Nucleus accumbens (tissue), 56 donors: ENCODE measurements at regions not wholly inside any gene's neighbourhood (a gene's known extent, or its start where the extent isn't known, plus 50 kb on each side); places are given as distances from the start of the nearest gene placed in this dataset.

Source experiments
- DNase-seq, 56 donors: peaks; one replicate each; lab custom pipeline; 2025; lab: John Stamatoyannopoulos, UW

DNA sequence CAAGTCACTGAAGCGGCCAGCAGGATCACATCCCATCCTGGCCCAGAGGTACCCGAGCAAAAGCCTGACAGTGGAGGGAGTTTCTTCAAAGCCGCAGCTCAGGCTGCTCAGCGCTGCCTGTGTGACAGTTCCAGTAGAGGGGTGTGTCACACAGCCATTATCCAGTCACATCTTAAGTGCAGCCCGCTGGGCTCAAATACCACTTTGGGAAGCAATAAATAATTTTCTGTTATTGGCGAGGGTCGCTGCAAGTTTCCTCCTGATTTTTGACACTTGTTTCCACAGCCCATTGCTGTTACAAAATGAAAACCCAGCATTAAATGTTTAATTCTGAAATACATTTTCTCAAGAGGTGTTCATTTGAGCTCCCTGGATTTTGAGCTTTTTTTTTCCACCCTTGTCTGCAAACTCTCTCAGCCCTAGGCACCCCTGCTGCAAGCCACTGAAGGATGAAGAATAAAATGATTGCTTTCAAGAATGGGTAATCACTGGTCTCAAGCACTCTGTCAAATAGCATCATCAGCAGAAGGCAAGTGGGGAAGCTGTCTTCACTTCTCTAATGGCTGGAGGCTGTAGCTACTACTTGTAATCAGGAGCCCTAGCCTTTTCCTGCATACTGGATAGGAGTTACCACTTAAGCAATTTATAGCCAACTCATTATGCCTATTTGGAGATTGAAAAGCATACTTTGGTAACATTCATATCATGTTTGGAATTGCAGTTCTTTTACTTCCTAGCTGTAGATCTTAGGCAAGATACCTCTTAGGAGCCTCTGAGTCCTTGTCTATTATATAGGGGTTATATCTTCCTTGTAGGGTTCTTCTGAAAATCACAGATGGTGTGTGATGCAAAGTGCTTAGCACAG lies 373.7 kb downstream of the METTL15 start:
- no peak for DNase-seq

DNA sequence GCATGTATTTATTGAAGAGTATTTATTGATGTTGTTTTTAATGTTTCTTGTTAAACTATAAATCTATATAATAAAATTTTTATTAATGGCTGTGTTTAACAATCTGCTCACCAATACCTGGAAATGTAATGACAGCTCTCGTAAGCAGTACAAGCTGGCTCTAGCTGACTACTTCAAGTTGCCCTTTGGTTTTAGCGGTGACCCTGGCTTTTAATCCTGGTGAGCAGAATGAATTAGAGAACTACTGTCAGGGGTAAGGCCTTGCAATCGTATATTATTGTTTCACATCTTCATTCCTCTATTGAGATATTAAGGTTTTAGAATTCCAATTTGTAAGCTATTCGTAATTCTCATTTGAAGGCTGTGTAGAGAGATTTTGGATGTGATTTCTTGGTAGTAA lies 372.2 kb downstream of the METTL15 start:
- no peak for DNase-seq

DNA sequence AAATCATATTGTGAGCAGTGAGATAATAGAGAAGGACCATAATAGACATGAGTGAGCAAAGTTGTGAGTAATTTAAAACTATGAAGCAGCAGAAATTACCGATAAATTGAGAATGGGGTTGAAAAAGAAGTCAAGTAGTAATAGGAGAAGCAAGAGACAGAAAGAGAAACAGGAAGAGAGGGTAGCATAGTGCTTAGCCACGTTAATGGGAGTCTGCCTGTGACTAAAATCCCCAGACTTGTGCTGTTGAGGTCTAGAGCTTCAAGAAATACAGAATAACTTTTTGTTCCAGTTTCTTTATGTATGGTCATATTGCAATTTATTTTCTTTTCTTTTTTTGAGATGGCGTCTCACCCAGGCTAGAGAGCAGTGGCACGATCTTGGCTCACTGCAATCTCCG lies 368.7 kb downstream of the METTL15 start:
- no peak for DNase-seq

- DNase-seq = no peak
Measured at GRCh38 chr11:28476049-28476448, 367.9 kb downstream of the METTL15 start.

- DNase-seq = no peak
Measured at GRCh38 chr11:28472904-28473303, 364.7 kb downstream of the METTL15 start.

- DNase-seq = no peak
Measured at GRCh38 chr11:28471537-28471936, 363.3 kb downstream of the METTL15 start.

GRCh38 chr11:28470180-28470579 lies 362.0 kb downstream of the METTL15 start:
- DNase-seq = no peak

DNA sequence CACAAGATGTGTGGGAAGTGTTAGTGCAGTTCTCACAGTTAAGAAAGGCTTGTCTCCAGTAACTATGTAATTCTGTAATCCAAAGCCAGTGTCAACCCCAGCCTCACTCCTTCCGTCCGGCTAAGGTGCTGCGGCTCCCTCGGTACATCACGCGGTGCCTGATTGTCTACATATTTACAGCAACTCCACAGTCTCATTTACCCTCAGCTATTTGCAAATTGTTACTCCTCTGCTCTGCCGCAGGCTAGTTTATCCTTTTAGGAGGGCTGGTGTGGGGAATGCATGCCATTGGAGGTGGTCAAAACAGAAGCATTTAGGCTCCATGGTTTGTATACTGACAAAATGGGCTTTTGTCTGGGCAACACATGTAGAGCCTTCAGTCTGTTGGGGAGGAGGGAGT lies 358.3 kb downstream of the METTL15 start:
- no peak for DNase-seq

- no peak for DNase-seq
Measured at GRCh38 chr11:28464252-28464867, 356.2 kb downstream of the METTL15 start.

DNA sequence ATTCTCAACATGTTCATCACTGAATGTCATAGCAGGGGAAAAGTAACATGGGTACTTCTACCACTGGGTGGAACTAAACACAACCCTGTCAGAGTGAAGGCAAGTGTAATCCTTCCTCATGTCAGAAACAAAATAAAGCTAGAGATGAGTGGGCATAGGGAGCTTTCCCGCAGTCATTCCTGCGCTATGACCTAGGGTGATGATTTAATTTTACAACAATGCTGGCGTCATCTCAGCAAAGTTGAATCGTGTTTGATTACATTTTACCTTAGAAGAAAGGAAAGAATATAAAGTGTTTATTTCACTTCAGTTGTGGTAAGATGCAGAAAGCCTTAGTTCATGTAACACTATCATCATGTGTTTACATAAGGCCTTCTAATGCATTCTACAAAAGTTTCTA lies 355.6 kb downstream of the METTL15 start:
- DNase-seq = no peak

DNA sequence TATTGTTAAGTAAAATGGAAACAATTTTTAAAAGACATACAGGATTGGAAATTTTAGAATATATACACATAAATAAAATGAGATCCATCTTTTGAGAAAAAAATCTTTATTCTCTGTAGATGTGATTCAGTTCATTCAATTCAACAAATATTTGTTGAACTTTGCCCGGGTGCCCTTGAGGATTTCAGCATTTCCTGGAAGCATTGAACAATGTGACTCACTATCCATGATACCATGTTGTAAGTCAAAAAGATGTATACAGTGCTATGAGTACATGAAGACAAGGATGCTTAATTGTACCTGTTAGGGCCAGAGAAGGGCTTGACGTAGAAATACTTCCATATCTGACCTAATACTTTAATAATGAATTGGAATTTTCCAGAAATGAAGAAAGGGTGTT lies 353.7 kb downstream of the METTL15 start:
- DNase-seq = no peak

DNA sequence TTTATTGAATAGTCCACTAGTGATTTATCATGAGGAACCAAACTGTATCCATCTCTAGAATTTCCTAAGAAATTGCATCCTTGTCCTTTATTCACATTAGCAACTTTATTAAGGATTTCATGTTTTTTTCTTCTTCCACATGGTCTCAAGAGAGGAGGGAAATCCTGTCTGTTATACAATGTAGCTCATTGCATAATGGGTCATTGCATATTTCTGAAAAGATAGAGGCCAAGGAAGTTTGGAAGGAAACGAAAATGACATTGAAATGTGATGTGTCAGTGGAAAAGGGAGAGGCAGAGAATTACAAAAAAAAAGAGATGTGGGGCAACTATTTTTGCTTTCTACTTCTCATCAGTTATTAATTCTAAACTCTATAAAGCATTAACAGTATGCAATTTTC lies 353.1 kb downstream of the METTL15 start:
- no peak for DNase-seq

DNA sequence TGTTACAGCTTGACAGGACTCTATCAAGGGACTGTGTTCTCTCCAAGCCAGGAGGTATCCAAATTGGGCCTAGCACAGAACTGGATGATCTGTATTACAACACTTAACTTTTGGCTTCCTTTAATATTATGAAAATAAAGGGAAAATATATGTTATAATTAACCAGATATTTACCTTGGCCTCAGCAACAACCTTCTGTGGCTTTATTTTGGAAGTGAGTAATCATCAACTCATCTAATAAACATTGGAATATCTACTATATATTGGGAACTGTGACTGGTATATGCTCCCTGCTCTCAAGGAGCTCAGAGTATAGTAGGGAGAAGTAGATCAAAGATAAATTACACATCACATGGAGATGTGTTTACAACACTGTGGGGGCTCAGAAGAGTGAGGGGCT lies 352.2 kb downstream of the METTL15 start:
- DNase-seq = no peak

GRCh38 chr11:28459912-28460311 lies 351.7 kb downstream of the METTL15 start:
- DNase-seq = no peak

GRCh38 chr11:28457481-28458065 lies 349.4 kb downstream of the METTL15 start:
- no peak for DNase-seq

- no peak for DNase-seq
Measured at GRCh38 chr11:28448186-28448585, 340.0 kb downstream of the METTL15 start.

DNA sequence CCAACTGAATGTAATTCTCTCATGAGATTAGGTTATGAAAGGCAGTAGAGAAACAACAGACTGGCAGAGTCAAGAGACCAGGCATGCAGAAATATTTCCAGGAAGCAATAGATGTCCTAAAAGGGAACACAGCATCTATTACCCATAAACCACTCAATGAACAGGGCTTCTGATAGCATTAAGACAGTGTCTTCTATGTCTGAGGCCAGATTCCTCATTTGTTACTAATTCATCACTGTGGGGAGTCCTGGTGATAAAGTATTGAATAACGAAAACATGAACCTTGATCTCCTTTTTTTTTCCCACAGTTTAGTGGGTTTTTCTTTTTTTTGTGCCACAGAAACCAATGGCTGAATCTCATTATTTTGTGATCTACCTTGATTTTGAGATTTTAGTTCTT lies 339.0 kb downstream of the METTL15 start:
- DNase-seq = no peak

GRCh38 chr11:28442131-28442530 lies 333.9 kb downstream of the METTL15 start:
- no peak for DNase-seq

- peak in 5 of 56 donors; percentile 2 to 22 (median 6) for DNase-seq
Measured at GRCh38 chr11:28439403-28439802, 331.2 kb downstream of the METTL15 start.

GRCh38 chr11:28420099-28420498 lies 311.9 kb downstream of the METTL15 start:
- DNase-seq = no peak

DNA sequence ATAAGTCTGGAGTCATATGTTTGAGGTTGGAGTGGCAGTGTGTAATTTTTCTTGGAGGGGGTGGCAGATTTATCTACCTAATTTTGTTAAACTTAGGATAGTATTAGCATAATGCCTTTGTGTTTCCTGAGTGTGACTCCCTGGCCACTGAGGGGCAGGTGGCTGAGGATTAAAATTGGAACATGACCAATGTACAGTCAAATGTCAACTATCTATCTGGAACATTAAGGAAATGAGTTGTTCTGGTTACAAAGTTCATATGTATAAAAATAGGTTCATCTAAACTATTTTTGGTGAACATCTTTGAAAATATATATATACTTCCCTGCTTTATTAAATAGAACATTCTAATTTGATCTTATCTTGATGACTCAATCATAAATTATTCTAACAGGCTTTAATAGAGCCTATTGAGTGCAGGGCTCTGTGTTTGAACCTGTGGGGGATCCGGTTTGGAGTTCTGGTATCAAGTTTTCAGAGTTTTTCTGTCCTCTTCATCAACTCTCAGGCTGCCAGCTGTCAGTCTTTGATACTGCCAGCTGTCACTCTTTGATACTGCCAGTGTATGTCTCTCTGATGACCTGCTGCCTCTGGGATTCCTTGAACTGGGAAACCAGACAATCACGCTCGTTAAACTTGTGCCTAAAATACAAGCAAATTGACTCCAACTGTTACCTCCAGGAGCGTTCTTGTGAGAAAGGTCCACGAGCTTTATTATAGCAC lies 309.6 kb downstream of the METTL15 start:
- DNase-seq = no peak
